Muscle of leg (tissue), 3 donors: ENCODE measurements at regions not wholly inside any gene's neighbourhood (a gene's known extent, or its start where the extent isn't known, plus 50 kb on each side); places are given as distances from the start of the nearest gene placed in this dataset.

ENCODE experiments used
- DNase-seq: peaks from one replicate; pipeline ENCODE4 v3.0.0; 2013
- H3K27ac ChIP-seq: one replicate; pipeline ENCODE4 v1.5.1; 2013; ENCODE audit warnings: mild to moderate bottlenecking, low read length, control low read depth
- H3K27me3 ChIP-seq: one replicate; pipeline ENCODE4 v1.6.1; 2013; ENCODE audit warnings: low read length; ENCODE audit not compliant: control insufficient read depth, insufficient read depth
- H3K36me3 ChIP-seq: one replicate; pipeline ENCODE4 v1.6.1; 2013; ENCODE audit warnings: low read length; ENCODE audit not compliant: control insufficient read depth, insufficient read depth
- H3K4me1 ChIP-seq: one replicate; pipeline ENCODE4 v1.6.1; 2013; ENCODE audit warnings: low read length; ENCODE audit not compliant: control insufficient read depth, insufficient read depth
- H3K4me3 ChIP-seq: one replicate; pipeline ENCODE4 v1.5.1; 2013; ENCODE audit warnings: low read length, control low read depth
- H3K9me3 ChIP-seq: replicated peaks from 2 replicates; pipeline ENCODE4 v1.6.1; 2013; ENCODE audit warnings: low read depth, low read length; ENCODE audit not compliant: control insufficient read depth
- WGBS: methylation state at CpG from one replicate; pipeline ENCODE4 v1.1.5; 2013; ENCODE audit warnings: missing lambda C conversion rate; ENCODE audit not compliant: insufficient coverage; 5-methylcytosine and 5-hydroxymethylcytosine counted together

DNA sequence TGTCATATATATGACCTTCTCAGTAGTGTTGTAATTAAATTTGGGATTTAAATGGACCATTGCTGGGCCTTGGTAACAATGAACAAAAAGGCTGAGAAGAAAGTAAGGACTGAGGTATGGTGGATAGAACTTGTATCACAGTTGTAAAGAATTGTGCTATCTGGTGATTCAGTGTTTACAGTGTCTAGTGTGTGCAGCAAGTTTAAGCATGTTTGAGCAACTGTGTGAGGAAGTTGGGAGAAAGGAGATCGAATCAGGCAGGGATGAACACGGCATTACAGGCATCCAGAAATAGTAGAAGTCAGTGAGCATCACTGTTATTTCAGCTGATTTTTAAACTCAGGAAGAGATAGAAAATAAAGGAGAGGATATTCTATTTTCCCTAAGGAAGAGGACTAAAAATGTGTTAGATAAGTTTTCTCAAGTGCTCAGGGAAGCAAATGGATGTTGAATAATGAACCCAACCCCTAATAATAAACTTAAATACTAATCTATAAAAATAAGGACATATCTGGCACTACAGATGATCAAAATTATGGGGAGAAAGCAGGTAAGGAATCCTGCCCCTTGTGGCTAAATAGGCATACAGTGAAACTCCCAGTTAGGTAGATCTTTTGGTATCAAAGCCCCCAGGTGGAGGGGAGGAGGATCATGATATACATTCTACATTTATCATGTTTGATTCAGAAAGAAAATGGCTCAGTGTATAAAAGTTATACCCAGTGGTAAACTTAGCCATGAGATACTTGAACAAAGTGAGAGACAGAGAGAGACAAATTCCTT lies 361.0 kb upstream of the ANO3 start:
- 83% methylated on average over 1 of the region's 2 CpGs for WGBS

DNA sequence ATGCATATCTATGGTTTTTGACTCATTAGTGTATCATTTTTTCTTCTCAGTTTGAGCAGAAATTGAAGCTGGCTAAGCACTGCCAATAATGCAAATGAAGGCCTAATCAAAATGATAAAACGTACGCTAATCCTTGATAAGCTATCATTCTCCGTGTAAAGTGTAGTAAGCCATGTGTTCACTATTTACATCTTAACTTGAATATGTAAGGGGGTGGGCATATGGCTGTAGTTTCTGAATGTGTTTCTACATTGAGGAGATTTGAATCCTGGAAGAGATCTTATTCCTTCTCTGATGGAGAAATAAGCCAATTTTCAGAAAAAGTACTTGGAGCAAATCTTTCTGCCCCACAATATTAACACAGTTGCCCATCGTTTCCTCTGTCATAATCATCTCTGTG lies 351.8 kb upstream of the ANO3 start:
- no peaks in the 10 kb centered on the region for H3K27me3 ChIP-seq
- no peaks in the 10 kb centered on the region for H3K36me3 ChIP-seq
- no CpG with 5 or more reads among the region's 4 CpGs for WGBS
- H3K9me3 ChIP-seq = no peaks in the 10 kb centered on the region
- H3K4me3 ChIP-seq = no peak overlapping the region
- no peaks in the 10 kb centered on the region for H3K4me1 ChIP-seq
- H3K27ac ChIP-seq = no peak overlapping the region
- no peak for DNase-seq

More for the DNA sequence above, 361.0 kb upstream of the ANO3 start:
- Histone ChIP-seq H3K4me3 (no peak overlapping the region), H3K27ac (no peak overlapping the region), H3K4me1 (no peaks in the 10 kb centered on the region), H3K36me3 (no peaks in the 10 kb centered on the region), H3K9me3 (no peaks in the 10 kb centered on the region), H3K27me3 (no peaks in the 10 kb centered on the region)
- no peak for DNase-seq

DNA sequence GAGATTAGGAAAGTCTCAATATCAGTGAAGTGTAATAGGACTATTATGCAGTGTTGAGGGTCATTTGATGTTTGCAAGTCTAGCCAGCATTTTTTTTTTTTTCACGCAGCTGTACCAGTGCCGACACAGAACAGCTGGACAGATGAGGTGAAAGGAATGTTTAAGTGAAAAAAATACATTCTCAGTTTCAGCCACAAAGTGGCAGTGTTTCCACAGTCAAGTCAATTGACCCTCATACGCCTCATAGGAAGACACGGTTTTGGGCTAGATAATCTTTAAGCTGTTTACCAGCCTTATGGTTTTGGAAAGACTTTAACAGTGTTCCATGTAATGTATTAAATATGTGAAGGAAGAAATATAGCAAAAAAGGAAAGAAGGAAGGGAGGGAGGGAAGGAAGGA lies 349.9 kb upstream of the ANO3 start:
- no peak overlapping the region for H3K4me3 ChIP-seq
- no peaks in the 10 kb centered on the region for H3K27me3 ChIP-seq
- WGBS = no CpG with 5 or more reads among the region's 4 CpGs
- no peak overlapping the region for H3K27ac ChIP-seq
- no peaks in the 10 kb centered on the region for H3K9me3 ChIP-seq
- H3K36me3 ChIP-seq = no peaks in the 10 kb centered on the region
- DNase-seq = peak; percentile 92
- H3K4me1 ChIP-seq = no peaks in the 10 kb centered on the region

DNA sequence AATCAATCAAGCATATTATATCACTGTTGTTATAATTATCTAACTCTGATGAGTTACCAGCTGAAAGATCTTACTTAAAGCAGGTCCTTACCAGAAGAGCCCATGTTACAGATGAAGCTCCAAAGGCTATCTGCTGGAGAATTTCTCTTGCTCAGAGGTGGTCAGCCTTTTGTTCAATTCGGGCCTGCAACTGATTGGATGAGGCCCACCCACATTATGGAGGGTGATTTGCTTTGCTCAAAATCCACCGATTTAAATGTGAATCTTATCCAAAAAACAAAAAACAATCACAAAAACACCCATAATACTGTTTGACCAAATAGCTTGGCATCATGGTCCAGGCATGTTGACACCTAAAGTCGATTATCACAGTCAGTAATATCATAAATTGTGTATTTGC lies 348.6 kb upstream of the ANO3 start:
- WGBS = 67% methylated on average over 1 of the region's 3 CpGs
- Histone ChIP-seq H3K4me3 (no peak overlapping the region), H3K9me3 (no peaks in the 10 kb centered on the region)

DNA sequence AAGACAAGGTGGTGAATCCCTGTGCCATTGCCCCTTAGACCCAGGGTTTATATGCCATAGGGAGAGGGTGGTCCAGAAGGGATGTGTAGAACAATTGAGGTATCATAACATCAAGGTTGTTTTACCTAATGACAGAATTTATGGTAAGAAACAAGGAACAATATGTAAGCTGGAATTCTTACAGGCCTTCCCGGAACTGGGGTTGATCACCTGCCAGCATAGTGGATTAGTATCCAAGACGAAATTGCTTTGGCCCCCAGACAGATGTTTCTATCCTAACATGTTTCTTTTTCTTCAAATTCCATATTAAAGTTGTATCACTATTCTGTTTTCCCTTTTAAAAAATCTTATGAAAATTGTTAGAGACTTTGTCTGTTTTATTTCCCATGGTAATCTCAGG lies 343.8 kb upstream of the ANO3 start:
- no peaks in the 10 kb centered on the region for H3K9me3 ChIP-seq
- peak; percentile 91 for DNase-seq
- H3K27me3 ChIP-seq = no peaks in the 10 kb centered on the region
- no CpG with 5 or more reads among the region's 2 CpGs for WGBS
- H3K4me1 ChIP-seq = peaks cover 6% of the 10 kb centered on the region
- no peak overlapping the region for H3K4me3 ChIP-seq
- peak overlapping the region; percentile 17 for H3K27ac ChIP-seq
- no peaks in the 10 kb centered on the region for H3K36me3 ChIP-seq

More for the DNA sequence above, 348.6 kb upstream of the ANO3 start:
- Histone ChIP-seq H3K36me3 (no peaks in the 10 kb centered on the region), H3K27ac (no peak overlapping the region), H3K27me3 (no peaks in the 10 kb centered on the region), H3K4me1 (peaks cover 2% of the 10 kb centered on the region)
- no peak for DNase-seq

DNA sequence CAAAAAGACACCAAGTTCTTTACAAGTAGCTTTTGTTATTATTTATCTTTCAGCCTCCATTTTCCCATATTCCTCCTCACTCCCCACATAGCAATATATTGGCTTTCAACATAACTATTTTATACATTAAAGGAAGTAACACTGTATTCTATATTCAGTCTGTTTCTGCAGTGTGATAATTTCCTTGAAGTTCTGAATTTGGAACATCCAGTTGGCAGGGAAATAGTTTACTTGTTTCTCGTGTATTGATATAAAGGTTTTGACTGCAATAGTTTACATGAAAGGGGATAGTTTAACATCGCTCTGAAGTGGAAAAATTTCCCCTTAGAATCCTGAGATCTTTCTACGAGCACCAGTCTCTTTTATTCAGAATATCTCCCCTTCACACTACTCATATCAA lies 341.5 kb upstream of the ANO3 start:
- Histone ChIP-seq H3K27ac (no peak overlapping the region), H3K4me1 (peaks cover 6% of the 10 kb centered on the region), H3K9me3 (no peaks in the 10 kb centered on the region), H3K4me3 (no peak overlapping the region), H3K27me3 (no peaks in the 10 kb centered on the region), H3K36me3 (no peaks in the 10 kb centered on the region)
- no CpG with 5 or more reads among the region's 3 CpGs for WGBS
- DNase-seq = no peak

DNA sequence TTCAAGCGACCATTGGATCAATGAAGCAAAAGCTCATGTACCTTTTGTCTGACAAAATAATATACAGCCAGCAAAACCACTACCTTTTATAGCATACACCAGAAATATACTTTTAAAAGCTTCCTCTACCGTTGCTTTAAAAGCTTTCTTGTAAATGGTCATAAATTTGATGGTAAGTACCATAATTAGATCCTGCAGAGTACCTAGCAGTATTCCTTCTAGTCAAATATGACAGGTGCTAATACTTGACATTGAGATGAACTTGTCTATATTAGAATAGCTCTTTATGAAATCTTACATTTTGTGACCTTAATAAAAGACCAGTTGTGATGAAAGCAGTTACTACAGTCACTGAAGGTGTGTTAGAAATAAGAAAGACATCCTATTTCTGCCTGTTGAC lies 340.5 kb upstream of the ANO3 start:
- no peak overlapping the region for H3K4me3 ChIP-seq
- H3K27ac ChIP-seq = no peak overlapping the region
- no peaks in the 10 kb centered on the region for H3K9me3 ChIP-seq
- no peak for DNase-seq
- no peaks in the 10 kb centered on the region for H3K36me3 ChIP-seq
- WGBS = no CpG with 5 or more reads among the region's 2 CpGs
- no peaks in the 10 kb centered on the region for H3K27me3 ChIP-seq
- peaks cover 6% of the 10 kb centered on the region for H3K4me1 ChIP-seq

DNA sequence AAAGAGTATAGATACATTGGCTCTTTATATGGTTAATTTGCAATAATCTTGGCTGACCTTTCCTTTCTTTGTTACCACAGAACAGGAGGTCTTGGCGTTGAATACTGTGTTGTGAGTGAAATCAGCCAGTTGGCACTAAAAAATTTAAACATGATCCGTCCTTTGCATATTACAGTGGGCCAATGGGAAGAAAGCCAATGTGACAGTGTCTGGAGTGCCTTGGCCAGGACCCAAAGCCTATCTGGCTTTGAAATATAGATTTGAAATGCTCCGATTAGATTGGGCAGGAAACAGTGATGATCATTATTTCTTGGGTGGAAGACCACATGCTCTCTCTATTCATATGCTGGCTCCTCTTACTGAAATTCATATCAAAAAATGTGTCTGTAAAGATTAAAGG lies 339.6 kb upstream of the ANO3 start:
- DNase-seq = peak; percentile 86
- H3K4me3 ChIP-seq = no peak overlapping the region
- no peaks in the 10 kb centered on the region for H3K36me3 ChIP-seq
- 13% methylated on average over 1 of the region's 3 CpGs for WGBS
- peaks cover 6% of the 10 kb centered on the region for H3K4me1 ChIP-seq
- H3K27me3 ChIP-seq = no peaks in the 10 kb centered on the region
- H3K9me3 ChIP-seq = no peaks in the 10 kb centered on the region
- no peak overlapping the region for H3K27ac ChIP-seq

DNA sequence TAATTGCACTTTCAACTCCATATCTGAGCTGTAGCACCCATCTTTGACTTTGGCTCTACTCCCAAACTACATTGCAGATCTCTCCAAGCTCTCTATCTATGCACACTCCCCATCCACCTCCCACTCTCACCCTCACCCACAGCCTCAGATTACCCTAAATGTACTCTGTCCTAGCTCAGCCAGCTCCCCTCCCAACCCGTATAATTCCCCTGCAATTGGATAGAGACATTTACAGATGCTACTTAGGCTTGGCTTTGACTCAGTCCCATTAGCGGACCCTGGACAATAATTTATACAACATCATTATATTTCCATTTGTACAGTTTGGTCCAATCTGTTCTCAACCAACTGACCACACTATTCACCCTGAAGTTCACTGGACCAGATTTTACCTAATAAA lies 338.9 kb upstream of the ANO3 start:
- no peaks in the 10 kb centered on the region for H3K36me3 ChIP-seq
- peak; percentile 71 for DNase-seq
- no peaks in the 10 kb centered on the region for H3K9me3 ChIP-seq
- H3K27me3 ChIP-seq = no peaks in the 10 kb centered on the region
- H3K4me3 ChIP-seq = no peak overlapping the region
- H3K4me1 ChIP-seq = peaks cover 4% of the 10 kb centered on the region
- WGBS = 67% methylated on average over 2 of the region's 2 CpGs
- H3K27ac ChIP-seq = no peak overlapping the region

DNA sequence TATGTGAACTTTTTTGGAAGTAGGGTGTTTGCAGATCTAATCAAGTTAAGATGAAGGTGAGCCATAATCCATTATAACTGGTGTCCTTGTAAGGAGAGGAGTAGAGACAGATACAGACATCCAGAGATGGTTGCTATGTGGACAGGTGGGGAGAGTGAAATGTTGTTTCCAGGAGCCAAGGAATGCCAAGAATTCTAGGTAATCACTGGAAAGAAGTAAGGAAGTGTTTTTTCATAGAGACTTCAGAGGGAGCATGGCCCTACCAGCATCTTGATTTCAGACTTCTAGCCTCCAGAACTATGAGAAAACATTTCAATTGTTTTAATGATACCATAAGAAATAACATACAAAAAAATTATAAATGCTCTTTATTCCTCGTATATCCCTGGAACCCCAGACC lies 320.5 kb upstream of the ANO3 start:
- no peaks in the 10 kb centered on the region for H3K4me1 ChIP-seq
- no CpG with 5 or more reads among the region's 1 CpG for WGBS
- no peaks in the 10 kb centered on the region for H3K27me3 ChIP-seq
- no peaks in the 10 kb centered on the region for H3K9me3 ChIP-seq
- H3K27ac ChIP-seq = no peak overlapping the region
- H3K36me3 ChIP-seq = no peaks in the 10 kb centered on the region
- H3K4me3 ChIP-seq = no peak overlapping the region
- DNase-seq = no peak
